SKM-1 treated with dmso at 0.1 percent for 144 hours (cell line): ENCODE measurements at regions not wholly inside any gene's neighbourhood (a gene's known extent, or its start where the extent isn't known, plus 50 kb on each side); places are given as distances from the start of the nearest gene placed in this dataset.
A peak's percentile ranks its signal among the peaks of the same experiment; 100 is the strongest.

ENCODE experiments used
- DNase-seq: peaks from one replicate; lab custom pipeline; 2025; ENCODE audit not compliant: unreplicated experiment; lab: John Stamatoyannopoulos, UW

DNA sequence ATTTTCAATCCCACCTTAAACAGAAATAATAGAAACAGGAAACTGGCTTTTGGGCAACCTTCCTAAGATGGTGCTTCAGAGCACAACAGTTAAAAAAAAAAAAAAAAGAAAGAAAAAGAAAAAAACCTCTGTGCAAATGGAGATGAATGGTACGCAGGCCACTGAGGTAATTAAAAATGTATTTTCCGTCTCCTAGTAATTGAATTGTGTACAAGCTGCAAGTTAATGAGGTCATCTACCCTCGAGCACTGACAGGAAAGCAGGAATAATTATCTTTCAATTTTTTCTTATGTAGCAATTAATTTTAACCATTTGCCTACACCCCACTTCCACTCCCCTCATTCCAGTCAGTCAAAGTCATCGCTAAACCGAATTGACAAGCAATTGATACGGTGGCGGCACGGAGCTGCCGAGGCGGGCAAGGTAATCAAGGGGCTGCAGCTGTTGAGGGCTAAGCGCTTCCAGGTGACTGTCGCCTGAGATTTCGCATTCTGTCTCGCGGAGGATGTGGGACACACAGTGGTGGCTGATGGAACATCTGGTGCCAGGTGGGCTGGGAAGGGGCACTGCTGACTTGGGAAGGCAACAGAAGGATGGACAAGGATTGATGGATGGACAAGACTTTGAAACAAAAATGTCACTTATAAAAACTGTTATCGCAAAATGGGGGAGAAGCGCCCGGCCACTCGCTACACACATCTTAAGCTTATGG is 109.4 kb downstream of the RCN1 start:
- DNase-seq = no peak

DNA sequence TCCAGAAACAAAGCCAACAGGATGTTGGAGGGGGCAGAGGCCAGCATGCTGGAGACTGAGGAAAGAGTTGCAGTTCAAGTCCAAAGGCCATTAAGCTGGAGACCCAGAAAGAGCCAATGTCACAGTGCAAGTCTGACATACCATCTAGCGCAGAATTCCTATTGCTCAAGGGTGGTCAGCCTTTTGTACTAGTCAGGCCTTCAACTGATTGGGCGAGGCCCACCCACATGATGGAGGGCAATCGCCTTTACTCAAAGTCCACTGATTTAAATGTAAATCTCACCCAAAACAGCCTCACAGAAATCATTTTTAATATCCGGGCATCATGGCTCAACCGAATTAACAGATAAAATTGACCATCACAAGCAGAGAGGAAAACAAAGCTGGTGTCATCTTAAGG is 113.9 kb downstream of the RCN1 start:
- no peak for DNase-seq

DNA sequence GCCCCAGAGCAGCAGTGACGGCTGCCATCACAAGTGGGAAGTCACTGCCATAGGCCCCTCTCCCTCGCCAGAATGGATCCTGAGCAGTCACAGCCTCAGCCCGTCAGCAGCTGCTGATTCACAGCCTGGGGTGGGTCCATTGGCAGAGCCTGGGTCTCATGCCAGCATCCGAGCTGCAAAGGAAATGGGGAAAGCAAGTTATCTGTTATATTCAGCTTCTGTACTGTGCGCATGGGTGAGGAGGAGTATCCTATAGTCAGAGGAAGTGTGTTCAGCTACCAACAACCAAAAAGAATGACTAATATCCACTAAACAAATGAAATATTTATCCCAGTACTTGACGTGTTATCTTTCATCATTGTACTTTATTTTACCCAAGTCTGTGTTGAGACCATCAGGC is 119.7 kb downstream of the RCN1 start:
- DNase-seq = no peak

DNA sequence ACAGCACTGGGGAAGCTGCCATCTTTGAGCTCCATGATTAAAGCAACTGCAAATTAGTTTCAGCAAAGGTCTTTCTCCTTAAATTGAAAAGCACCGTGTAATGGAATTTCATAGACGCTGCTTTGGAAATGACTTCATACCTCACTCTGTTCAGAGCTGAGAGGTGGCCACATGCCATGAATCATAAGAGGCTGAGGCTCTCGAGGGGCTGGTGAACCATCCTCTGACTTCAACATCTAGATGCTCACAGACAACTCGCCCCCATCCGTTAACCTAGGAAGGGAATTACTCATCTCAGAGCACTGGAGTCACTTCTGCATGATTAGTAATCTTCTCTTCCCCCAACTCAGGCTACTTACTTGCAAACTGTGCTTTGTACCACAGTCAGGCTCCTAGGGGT is 122.3 kb downstream of the RCN1 start:
- no peak for DNase-seq

DNA sequence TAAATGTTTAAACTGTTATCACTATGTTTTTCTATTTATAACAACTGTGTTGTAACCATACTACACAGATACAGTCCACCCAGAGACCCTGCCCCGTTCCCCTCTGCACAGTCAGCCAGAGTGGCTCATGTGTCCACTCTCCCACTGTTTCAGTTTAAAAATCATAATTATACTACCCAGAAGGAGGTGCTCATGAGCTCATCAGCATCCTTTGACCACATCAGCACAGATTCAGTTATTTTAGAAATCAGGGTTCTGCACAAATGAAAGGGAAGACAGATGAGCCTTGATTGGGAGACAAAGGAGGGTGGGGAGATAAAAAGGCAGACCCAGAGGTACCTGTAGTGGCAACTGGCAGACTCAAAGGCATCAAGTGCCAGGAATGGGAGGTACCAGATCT is 124.3 kb downstream of the RCN1 start:
- DNase-seq = no peak

DNA sequence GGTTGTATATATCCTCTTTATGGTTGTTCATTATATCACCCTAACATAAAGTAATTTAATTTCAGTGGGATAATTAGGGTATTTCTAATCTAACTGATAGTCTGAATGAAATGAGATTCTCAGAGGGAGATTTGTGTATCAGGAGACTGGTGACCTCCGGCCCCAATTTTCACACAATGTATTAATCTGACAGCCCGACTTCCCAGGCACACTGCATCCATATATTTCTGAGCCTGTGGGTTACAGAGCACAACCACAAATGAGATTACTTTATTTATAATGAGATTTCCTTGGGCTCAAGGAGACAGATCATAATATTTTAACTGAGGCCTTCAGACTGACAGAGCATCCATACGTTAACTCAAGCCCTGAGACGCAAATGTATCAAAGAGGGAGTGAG is 125.9 kb downstream of the RCN1 start:
- no peak for DNase-seq

DNA sequence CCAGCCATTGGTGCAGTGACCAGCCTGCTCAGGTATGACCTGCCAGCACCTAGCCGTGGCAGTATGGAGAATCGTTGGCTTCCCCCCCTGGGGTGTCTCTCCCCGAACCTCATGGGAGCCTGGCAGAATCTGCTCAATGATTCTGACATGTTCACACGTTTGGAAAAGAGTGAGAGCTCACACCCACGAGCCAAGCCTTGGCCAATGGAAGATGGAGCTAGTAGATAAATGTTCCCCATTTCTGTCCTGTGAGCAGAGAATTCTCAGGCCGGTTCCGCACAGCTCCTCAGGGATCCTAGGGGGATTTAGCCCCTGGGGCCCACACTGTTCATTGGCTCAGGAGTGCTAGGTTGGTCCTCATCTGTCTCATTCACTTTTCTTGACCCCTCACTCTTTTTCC is 128.4 kb downstream of the RCN1 start:
- no peak for DNase-seq

DNA sequence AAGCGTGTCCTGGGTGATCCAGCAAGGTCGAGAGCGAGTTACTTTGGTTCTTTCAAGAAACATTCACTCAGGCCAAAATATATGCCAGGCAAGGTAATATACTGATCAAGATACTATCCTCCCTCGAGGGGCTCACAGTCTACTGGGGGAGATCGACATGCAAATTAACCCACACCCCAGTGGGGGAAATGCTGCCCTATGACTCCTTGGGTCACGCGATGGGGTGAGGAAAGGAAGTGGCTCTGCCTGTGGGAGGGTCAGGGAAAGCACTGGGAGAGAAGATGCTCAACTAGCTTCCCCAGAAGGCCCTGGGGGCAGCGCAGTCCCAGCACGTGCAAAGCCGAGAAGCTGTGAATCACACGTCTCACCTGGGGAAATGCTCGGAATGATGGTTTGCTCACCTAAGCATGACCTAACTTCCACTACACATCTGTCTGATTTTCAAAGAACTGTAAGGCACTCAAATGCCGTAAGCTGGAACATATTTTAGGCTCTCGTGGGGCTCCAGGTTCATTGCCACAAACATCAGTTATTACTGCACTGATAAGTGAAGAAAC is 130.7 kb downstream of the RCN1 start:
- DNase-seq = no peak

DNA sequence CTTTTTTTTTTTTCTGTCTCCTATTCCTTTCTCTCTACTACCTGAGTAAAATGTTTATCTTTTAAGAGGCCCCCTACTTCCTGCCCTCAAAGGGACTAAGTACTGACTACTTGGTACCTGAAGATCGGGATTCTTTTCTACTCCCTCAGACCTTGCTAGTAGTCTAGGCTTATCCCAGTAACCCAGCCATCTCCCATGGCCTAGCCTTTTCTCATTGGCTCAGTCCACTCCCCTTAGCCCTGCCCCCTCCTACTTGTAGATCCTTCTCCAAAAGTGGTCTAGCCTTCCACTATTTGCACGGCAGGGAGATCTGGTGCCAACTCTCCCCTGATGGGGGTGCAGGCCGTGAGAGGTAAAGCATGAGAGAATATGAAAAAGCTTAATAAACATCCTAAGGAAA is 133.7 kb downstream of the RCN1 start:
- DNase-seq = no peak

DNA sequence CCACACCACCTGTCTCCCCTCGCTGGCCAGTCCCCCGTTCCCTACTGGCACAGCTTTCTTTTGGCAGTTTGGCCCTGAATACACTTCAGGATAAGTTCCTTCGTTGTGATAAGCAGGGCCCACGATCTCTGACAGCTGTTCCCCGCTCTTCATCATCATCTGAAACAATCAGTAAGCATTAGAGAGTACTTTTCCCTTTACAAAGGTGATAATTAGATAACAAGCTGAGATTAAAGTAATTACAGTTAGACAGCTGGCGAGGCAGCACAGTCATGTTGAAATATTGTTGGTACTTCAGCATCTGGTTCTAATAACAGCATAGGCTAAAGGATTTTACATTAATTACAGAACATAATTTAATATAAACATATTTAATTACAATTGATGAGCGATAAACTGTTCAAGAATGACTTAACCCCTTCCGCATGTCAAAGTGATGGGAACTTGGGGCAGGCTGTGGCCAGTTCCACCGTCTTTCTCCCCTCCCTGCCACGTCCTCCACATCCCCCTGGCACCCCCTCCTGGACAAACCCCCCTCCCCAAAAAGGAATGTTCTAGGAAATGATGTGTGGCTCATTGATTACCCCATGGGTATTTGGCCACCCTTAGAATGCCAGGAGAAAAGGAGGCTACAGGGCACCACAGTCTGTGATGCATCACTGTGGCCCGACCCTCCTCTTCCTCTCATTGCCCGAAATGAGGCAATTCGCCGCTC is 134.9 kb downstream of the RCN1 start:
- DNase-seq = no peak

DNA sequence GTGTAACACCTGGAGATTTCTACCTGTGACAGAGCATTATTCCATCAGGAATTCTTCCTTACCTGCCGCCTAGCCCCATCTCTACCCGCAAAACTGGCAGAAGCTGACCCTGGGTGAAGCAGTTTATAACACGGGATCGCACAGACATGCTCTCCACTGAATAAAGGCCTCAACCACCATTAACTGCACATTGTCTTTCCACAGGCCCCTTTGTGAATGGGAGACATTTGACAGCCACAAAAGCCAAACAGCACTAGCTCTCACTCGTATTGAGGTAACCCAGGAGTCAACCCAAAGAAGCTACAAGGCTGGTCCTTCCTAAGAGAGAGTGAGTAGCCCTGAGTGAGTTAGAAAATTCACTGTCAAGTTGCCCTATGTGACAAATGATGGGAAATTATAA is 135.6 kb downstream of the RCN1 start:
- no peak for DNase-seq

DNA sequence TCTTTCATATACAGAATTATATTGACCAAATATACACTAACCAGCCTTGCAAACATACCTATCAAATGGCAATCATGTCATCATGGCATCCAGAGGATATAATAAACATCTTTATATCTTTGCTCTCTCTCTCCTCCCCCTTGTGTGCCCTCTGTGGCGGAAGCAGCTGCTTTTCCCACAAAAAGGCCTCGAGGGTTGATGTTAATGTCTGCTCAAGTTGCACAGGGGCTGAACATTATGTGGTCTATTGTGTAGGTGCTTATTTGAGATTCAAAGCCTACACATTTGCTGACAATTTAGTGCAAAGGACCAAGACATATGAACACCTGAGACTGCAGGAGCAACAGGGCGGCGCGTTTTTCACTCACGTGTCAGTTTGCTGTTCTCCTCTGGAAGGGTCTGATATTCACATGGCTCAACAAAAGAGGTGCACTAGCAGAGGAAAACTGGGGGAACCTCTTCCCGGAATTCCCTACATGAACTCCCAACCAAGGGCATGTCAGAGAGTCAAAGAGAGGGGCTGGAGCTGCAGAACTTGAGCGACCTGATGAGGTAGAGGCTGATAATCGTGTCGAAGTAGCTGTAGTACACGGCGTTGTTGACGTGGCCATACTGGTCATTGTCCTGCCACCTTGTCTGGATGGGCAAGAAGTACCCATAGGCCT is 138.8 kb downstream of the RCN1 start:
- no peak for DNase-seq

DNA sequence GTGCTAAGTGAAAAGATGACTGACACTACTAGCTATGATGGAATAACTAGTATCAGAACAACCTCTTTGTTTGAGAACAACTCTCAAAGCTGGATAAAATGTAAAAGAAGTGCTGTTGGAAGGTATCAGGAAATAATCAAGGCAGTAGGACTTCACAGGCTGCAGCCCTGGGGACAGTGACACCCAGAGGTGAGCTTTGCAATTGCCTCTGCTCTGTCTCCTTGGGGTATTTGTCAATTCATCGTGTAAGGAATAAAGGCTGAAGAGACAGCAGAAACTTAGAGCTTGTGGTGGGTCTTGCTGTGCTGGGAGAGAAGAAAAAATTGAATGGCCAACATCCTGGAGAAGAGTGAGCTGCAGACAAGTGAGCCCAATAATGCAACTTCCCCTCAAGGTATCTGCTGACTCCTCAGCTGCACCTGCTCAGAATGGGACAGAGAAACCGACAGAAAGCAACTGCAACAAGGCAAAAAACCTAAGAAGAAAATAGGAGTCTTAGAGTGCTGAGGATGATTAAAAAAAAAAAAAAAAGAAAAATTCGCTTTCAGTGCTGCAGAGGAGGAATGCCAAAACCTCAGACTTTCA is 141.1 kb downstream of the RCN1 start:
- peak; percentile 44 for DNase-seq

DNA sequence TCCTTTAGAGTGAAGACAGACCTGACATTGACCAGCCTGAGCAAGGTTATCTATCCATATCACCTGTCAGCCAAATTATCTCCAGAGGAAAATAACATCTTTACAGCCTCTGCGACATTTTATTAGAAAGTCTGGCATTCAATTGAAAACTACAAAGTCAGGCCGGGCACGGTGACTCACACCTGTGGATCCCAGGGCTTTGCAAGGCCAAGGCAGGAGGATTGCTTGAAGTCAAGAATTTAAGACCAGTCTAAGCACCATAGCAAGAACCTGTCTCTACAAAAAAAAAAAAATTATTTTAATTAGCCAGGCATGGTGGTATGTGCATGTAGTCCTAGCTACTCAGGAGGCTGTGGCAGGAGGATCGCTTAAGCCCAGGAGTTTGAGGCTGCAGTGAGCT is 141.6 kb downstream of the RCN1 start:
- no peak for DNase-seq

DNA sequence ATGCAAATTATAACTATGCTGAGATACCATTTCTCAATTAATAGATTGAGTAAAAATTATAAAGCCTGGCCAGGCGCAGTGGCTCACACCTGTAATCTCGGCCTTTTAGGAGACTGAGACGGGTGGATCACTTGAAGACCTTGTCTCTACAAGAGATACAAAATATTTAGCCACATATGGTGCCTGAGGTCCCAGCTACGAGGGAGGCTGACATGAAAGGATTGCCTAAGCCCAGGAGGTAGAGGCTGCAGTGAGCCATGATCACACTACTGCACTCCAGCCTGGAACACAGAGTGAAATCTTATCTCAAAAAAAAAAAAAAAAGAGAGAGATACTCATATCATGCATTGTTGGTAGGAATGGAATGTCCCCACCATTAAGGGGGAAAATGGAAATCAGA is 142.4 kb downstream of the RCN1 start:
- no peak for DNase-seq

DNA sequence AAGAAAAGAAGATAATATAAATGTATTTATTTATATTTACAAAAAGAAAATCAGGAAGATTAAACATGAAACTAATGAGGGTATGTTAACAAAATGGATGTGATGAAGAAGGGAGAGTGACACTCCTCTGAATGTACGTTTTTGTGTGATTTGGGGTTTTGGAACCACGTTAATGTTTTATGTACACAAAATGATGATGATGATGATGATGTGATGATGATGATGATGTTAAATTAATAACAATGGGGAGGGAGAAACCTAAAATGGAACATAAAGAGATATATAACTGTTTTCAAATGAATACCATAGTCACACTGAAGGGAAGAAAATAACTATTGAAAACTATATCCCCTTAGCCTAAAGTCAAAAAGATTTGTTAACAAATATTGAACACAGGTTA is 143.1 kb downstream of the RCN1 start:
- no peak for DNase-seq

DNA sequence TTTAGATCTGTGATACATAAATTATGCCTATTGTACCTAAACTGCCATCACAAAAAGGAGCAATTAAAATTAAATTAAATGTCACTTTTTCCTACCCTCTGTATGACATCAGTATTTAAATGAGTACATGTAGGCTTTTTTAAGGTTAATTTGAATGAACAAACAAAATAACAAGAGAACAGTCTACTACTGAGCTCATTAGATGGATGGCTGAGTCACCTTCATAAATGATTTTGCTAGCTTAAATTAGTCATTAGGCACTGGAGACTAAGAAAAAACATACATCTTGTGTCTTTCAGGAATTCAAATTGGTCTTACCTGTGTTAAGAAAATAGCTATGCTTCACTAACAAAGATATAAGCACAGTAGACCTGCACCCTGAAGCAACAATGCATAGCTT is 153.6 kb downstream of the RCN1 start:
- no peak for DNase-seq

DNA sequence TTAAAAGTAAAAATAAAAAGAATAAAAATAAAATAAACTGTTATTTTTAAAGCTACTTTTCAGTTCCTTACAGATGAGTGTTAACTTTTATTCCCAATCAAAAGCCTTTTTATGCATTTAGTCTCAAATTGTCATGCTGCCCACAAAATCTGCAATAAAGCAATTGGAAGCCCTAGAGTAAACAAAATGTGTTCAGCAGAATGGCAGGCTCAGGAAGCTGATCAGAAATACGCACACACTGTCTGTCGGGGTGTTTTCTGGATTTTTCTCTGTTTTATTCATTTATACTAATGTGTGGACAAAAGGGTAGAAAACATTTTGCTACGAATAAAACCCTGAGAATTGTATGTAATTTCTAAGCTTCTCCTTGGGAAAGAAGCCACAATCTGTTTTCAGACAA is 162.8 kb downstream of the RCN1 start:
- DNase-seq = no peak

DNA sequence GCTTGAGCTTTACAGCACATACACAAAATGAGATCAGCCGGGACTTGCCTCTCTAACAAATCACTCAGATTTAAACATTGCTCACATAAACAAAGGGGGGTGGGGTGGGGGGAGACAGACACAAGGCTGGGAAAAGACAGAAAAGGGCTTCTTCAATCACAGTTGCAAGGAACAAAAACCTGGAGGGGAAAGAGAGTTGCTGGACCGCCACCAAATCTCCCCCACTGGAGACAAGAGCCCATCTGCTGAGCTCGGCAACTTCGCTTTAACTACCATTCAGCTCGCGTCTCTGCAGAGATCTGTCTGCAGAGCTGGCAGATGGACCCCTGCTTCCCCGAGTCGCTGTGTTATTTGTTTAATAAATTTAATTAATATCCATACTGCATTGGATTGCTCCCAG is 165.0 kb downstream of the RCN1 start:
- DNase-seq = no peak

DNA sequence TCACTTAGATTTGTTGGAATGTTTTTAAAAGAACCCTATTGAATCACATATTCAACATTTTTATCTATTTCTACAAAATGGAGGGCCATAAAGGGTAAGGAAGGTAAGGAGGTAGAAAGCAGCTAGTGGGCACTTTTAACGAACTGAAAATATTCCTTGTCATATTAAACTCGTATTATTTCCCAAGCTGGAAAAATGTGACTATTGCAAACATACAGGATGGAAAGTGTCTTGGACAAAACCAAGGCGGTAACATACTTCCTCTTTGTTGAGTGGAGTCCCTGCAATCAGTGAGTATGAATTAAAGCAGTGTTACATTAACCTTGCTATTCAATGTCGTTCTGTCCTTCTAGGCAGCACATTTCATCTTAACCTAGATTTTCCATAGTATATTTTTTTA is 165.6 kb downstream of the RCN1 start:
- no peak for DNase-seq

DNA sequence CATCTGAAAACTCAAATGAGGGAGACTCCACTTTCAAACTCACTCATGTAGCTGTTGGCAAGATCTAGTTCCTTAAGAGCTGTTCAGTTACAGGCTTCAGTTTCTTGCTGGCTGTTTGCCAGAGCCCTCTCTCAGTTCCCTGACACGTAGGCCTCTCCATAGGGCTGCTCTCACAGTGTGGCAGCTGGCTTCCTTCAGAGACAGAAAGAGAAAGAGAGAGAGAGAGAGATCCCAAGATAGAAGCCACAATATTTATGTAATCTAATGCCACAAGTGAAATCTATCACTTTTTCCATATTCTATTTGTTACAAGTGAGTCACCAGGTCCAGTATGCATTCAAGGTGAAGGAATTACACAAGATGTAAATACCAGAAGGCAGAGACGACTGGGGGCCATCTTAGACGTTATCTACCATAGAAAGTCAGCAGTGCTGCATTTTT is 168.8 kb downstream of the RCN1 start:
- peak; percentile 12 for DNase-seq

DNA sequence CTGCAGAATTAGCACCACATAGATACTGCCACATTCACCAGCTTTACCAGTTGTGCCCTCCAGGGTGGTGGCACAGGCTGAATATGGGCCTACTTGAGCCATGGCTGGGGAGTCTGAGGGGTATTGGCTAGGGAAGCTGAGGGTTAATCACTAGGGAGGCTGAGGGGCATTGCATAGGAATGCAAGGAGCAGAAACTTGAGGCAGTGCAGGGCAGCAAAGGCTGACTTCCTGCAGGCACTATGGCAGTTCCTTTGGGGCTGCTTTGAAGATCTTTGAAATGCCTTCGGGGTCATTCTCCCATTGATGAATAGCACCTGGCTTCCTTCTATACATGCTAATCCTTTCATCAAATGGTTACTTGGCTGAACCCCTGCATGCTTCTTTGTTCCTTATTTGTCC is 171.5 kb downstream of the RCN1 start:
- DNase-seq = no peak
